ENCODE measurements at regions not wholly inside any gene's neighbourhood (a gene's known extent, or its start where the extent isn't known, plus 50 kb on each side); places are given as distances from the start of the nearest gene placed in this dataset.
A peak's percentile ranks its signal among the peaks of the same experiment; 100 is the strongest.

DNA sequence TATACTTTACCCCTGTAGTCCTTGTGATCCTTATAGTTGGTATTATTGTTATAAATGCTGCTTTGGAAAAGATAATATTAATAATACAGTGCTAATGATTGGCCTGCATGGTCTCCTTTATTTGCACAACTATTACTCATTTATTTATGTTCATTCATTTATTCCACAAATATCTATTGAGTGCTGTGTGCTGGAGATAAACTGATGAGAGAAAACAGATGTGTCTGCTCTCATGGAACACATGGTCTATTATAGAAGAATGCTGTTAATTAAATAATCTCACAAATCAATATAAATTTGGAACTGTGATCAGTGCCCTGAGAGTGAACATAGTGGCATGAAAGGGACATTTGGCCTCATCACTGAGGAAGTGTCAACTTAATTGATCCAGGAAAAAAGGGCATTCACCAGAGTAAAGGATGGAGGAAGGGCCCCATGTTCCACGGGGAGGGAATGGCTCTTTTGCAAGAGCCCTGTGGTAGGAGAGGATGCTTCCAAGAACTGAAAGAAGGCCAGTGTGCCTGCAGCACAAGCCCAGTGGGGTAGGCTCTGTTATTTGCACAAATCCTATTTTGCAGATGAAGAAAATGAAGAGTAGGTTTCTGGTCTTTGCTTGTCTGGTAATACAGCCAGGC is 91.5 kb upstream of the STK39 start:
- Histone ChIP-seq H2BK5ac (ENCODE audit: low read length) (no peak overlapping the region), H3K9me3 (replicated peaks in 1 of 2; ENCODE audit: control insufficient read depth in 2 of 2, insufficient read depth in 1 of 2, low read depth in 1 of 2, low read length in 2 of 2) (no peaks in the 10 kb centered on the region), H3K4ac (ENCODE audit: low read length) (no peak overlapping the region), H2BK12ac (ENCODE audit: low read length) (no peak overlapping the region), H3K27ac (replicated peaks; ENCODE audit: low read length) (no peak overlapping the region), H3K9ac (ENCODE audit: low read depth, low read length, poor library complexity) (no peak overlapping the region), H3K27me3 (ENCODE audit: control insufficient read depth in 3 of 3, insufficient read depth in 3 of 3, low read depth in 1 of 3, low read length in 3 of 3) (no peaks in the 10 kb centered on the region), H3K18ac (ENCODE audit: low read length) (no peak overlapping the region), H4K8ac (ENCODE audit: low read depth, low read length) (no peak overlapping the region), H2AK5ac (ENCODE audit: low read depth, low read length) (no peak overlapping the region), H2AFZ (ENCODE audit: low read length) (peak overlapping the region; percentile 3), H4K91ac (ENCODE audit: low read depth, low read length, poor library complexity) (no peak overlapping the region), H3K23ac (ENCODE audit: low read depth, low read length, poor library complexity) (no peak overlapping the region), H3K4me3 (ENCODE audit: low read length in 2 of 2) (no peak overlapping the region), H2BK120ac (ENCODE audit: low read depth, low read length) (no peak overlapping the region), H3K79me1 (ENCODE audit: low read depth, low read length) (no peaks in the 10 kb centered on the region), H3K4me1 (ENCODE audit: control insufficient read depth in 2 of 2, insufficient read depth in 1 of 2, low read depth in 1 of 2, low read length in 2 of 2) (peaks cover 2 to 6% of the 10 kb centered on the region in 2 donors), H3K36me3 (replicated peaks in 1 of 2; ENCODE audit: control insufficient read depth in 2 of 2, insufficient read depth in 2 of 2, low read length in 2 of 2) (no peaks in the 10 kb centered on the region), H3K4me2 (ENCODE audit: insufficient read depth, low read length, poor library complexity, severe bottlenecking) (no peak overlapping the region), H3K14ac (ENCODE audit: low read length) (no peak overlapping the region), H2BK15ac (ENCODE audit: low read length) (no peak overlapping the region)
- WGBS, 2 donors (ENCODE audit: extremely low coverage in 2 of 2, insufficient read length in 2 of 2, insufficient replicate concordance in 1 of 2): no CpG with 5 or more reads among the region's 1 CpG
- DNase-seq (ENCODE audit: low spot score): no peak

DNA sequence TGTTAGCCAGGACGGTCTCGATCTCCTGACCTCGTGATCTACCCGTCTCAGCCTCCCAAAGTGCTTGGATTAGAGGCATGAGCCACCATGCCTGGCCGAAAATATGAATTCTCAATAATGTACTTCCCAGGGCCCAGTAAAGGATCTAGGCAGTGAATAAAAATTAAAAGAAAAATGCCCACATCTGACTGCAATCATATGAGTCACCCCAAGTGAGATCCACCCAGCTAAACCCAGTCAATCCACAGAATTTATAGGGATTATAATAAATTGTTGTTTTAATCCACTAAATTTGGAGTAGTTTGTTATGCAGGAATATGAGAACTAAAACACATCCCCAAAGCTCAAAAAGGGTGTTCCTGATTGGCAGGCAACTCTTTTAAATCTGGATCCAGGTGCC is 93.5 kb upstream of the STK39 start:
- no peak overlapping the region for H2BK120ac ChIP-seq (ENCODE audit: low read depth, low read length)
- no peak overlapping the region for H3K4me3 ChIP-seq (ENCODE audit: low read length in 2 of 2)
- no peak overlapping the region for H3K4me2 ChIP-seq (ENCODE audit: insufficient read depth, low read length, poor library complexity, severe bottlenecking)
- no peak overlapping the region for H3K27ac ChIP-seq (replicated peaks; ENCODE audit: low read length)
- DNase-seq (ENCODE audit: low spot score): no peak
- H3K14ac ChIP-seq (ENCODE audit: low read length): no peak overlapping the region
- no peak overlapping the region for H2BK5ac ChIP-seq (ENCODE audit: low read length)
- no peak overlapping the region for H2BK15ac ChIP-seq (ENCODE audit: low read length)
- no peak overlapping the region for H3K4ac ChIP-seq (ENCODE audit: low read length)
- no peak overlapping the region for H3K18ac ChIP-seq (ENCODE audit: low read length)
- no peaks in the 10 kb centered on the region for H3K27me3 ChIP-seq (ENCODE audit: control insufficient read depth in 3 of 3, insufficient read depth in 3 of 3, low read depth in 1 of 3, low read length in 3 of 3)
- H3K36me3 ChIP-seq (replicated peaks in 1 of 2; ENCODE audit: control insufficient read depth in 2 of 2, insufficient read depth in 2 of 2, low read length in 2 of 2): no peaks in the 10 kb centered on the region
- H4K8ac ChIP-seq (ENCODE audit: low read depth, low read length): no peak overlapping the region
- no peak overlapping the region for H2BK12ac ChIP-seq (ENCODE audit: low read length)
- peaks cover 2 to 4% of the 10 kb centered on the region in 2 donors for H3K9me3 ChIP-seq (replicated peaks in 1 of 2; ENCODE audit: control insufficient read depth in 2 of 2, insufficient read depth in 1 of 2, low read depth in 1 of 2, low read length in 2 of 2)
- no peak overlapping the region for H3K9ac ChIP-seq (ENCODE audit: low read depth, low read length, poor library complexity)
- H4K91ac ChIP-seq (ENCODE audit: low read depth, low read length, poor library complexity): no peak overlapping the region
- H3K79me1 ChIP-seq (ENCODE audit: low read depth, low read length): no peaks in the 10 kb centered on the region
- no peak overlapping the region for H2AK5ac ChIP-seq (ENCODE audit: low read depth, low read length)
- H3K4me1 ChIP-seq (ENCODE audit: control insufficient read depth in 2 of 2, insufficient read depth in 1 of 2, low read depth in 1 of 2, low read length in 2 of 2): peaks cover 2 to 6% of the 10 kb centered on the region in 2 donors
- H3K23ac ChIP-seq (ENCODE audit: low read depth, low read length, poor library complexity): no peak overlapping the region
- no peak overlapping the region for H2AFZ ChIP-seq (ENCODE audit: low read length)
- WGBS, 2 donors (ENCODE audit: extremely low coverage in 2 of 2, insufficient read length in 2 of 2, insufficient replicate concordance in 1 of 2): no CpG with 5 or more reads among the region's 5 CpGs

GRCh38 chr2:168343586-168343985 is 96.2 kb upstream of the STK39 start:
- Histone ChIP-seq H2BK12ac (ENCODE audit: low read length) (no peak overlapping the region), H3K9me3 (replicated peaks in 1 of 2; ENCODE audit: control insufficient read depth in 2 of 2, insufficient read depth in 1 of 2, low read depth in 1 of 2, low read length in 2 of 2) (peaks cover 4 to 6% of the 10 kb centered on the region in 2 donors), H3K4me1 (ENCODE audit: control insufficient read depth in 2 of 2, insufficient read depth in 1 of 2, low read depth in 1 of 2, low read length in 2 of 2) (peaks cover 2 to 9% of the 10 kb centered on the region in 2 donors), H3K4ac (ENCODE audit: low read length) (no peak overlapping the region), H3K27me3 (ENCODE audit: control insufficient read depth in 3 of 3, insufficient read depth in 3 of 3, low read depth in 1 of 3, low read length in 3 of 3) (no peaks in the 10 kb centered on the region), H4K8ac (ENCODE audit: low read depth, low read length) (no peak overlapping the region), H3K36me3 (replicated peaks in 1 of 2; ENCODE audit: control insufficient read depth in 2 of 2, insufficient read depth in 2 of 2, low read length in 2 of 2) (no peaks in the 10 kb centered on the region), H3K9ac (ENCODE audit: low read depth, low read length, poor library complexity) (no peak overlapping the region), H2BK15ac (ENCODE audit: low read length) (no peak overlapping the region), H3K4me3 (ENCODE audit: low read length in 2 of 2) (no peak overlapping the region), H3K14ac (ENCODE audit: low read length) (no peak overlapping the region), H3K27ac (replicated peaks; ENCODE audit: low read length) (no peak overlapping the region), H2BK120ac (ENCODE audit: low read depth, low read length) (no peak overlapping the region), H3K18ac (ENCODE audit: low read length) (no peak overlapping the region), H2AFZ (ENCODE audit: low read length) (no peak overlapping the region), H2AK5ac (ENCODE audit: low read depth, low read length) (no peak overlapping the region), H3K79me1 (ENCODE audit: low read depth, low read length) (no peaks in the 10 kb centered on the region), H2BK5ac (ENCODE audit: low read length) (no peak overlapping the region), H3K23ac (ENCODE audit: low read depth, low read length, poor library complexity) (no peak overlapping the region), H3K4me2 (ENCODE audit: insufficient read depth, low read length, poor library complexity, severe bottlenecking) (no peak overlapping the region), H4K91ac (ENCODE audit: low read depth, low read length, poor library complexity) (no peak overlapping the region)
- no peak for DNase-seq (ENCODE audit: low spot score)
- no CpG with 5 or more reads among the region's 5 CpGs for WGBS, 2 donors (ENCODE audit: extremely low coverage in 2 of 2, insufficient read length in 2 of 2, insufficient replicate concordance in 1 of 2)

DNA sequence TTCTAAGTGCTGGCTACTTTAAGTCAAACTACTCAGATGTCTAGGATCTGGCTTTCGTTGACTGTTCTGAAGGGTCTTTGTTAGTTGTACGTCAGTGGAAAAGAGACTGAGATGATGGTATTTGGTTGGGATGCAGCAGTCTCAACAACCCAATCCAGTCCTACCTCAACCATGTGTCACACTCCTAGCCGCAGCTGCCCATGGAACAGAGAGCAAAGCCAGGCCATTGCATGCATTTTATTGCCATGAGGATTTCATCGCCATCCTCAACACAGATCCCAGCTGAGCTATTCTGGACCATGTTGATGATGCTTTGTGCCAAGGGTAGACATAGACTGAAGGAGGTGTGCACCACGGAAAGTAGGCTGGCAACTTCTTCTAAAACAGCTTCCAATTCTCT is 97.3 kb upstream of the STK39 start:
- H3K27ac ChIP-seq (replicated peaks; ENCODE audit: low read length): no peak overlapping the region
- no peak overlapping the region for H2BK120ac ChIP-seq (ENCODE audit: low read depth, low read length)
- H3K9me3 ChIP-seq (replicated peaks in 1 of 2; ENCODE audit: control insufficient read depth in 2 of 2, insufficient read depth in 1 of 2, low read depth in 1 of 2, low read length in 2 of 2): peaks cover 4 to 6% of the 10 kb centered on the region in 2 donors
- no peak overlapping the region for H2BK5ac ChIP-seq (ENCODE audit: low read length)
- H3K4me3 ChIP-seq (ENCODE audit: low read length in 2 of 2): no peak overlapping the region
- H2AK5ac ChIP-seq (ENCODE audit: low read depth, low read length): no peak overlapping the region
- WGBS, 2 donors (ENCODE audit: extremely low coverage in 2 of 2, insufficient read length in 2 of 2, insufficient replicate concordance in 1 of 2): no CpG with 5 or more reads among the region's 5 CpGs
- H4K91ac ChIP-seq (ENCODE audit: low read depth, low read length, poor library complexity): no peak overlapping the region
- H3K27me3 ChIP-seq (ENCODE audit: control insufficient read depth in 3 of 3, insufficient read depth in 3 of 3, low read depth in 1 of 3, low read length in 3 of 3): no peaks in the 10 kb centered on the region
- no peak overlapping the region for H3K4ac ChIP-seq (ENCODE audit: low read length)
- H3K9ac ChIP-seq (ENCODE audit: low read depth, low read length, poor library complexity): no peak overlapping the region
- H2BK12ac ChIP-seq (ENCODE audit: low read length): no peak overlapping the region
- H3K14ac ChIP-seq (ENCODE audit: low read length): no peak overlapping the region
- DNase-seq (ENCODE audit: low spot score): no peak
- no peak overlapping the region for H4K8ac ChIP-seq (ENCODE audit: low read depth, low read length)
- no peaks in the 10 kb centered on the region for H3K36me3 ChIP-seq (replicated peaks in 1 of 2; ENCODE audit: control insufficient read depth in 2 of 2, insufficient read depth in 2 of 2, low read length in 2 of 2)
- no peak overlapping the region for H2BK15ac ChIP-seq (ENCODE audit: low read length)
- H3K18ac ChIP-seq (ENCODE audit: low read length): no peak overlapping the region
- no peak overlapping the region for H3K23ac ChIP-seq (ENCODE audit: low read depth, low read length, poor library complexity)
- peaks cover 2 to 5% of the 10 kb centered on the region in 2 donors for H3K4me1 ChIP-seq (ENCODE audit: control insufficient read depth in 2 of 2, insufficient read depth in 1 of 2, low read depth in 1 of 2, low read length in 2 of 2)
- no peak overlapping the region for H3K4me2 ChIP-seq (ENCODE audit: insufficient read depth, low read length, poor library complexity, severe bottlenecking)
- H2AFZ ChIP-seq (ENCODE audit: low read length): no peak overlapping the region
- no peaks in the 10 kb centered on the region for H3K79me1 ChIP-seq (ENCODE audit: low read depth, low read length)

Data from neuronal stem cell (in vitro differentiated cells).